HG02610 (cell line): ENCODE measurements at regions not wholly inside any gene's neighbourhood (a gene's known extent, or its start where the extent isn't known, plus 50 kb on each side); places are given as distances from the start of the nearest gene placed in this dataset.
"Not testable (repeated sequence)": the region's sequence is repeated elsewhere in the genome, so short reads cannot be mapped to it uniquely, and the experiment has no call there.

ENCODE experiments used
- ATAC-seq: cut with Tn5 transposase; IDR thresholded peaks from one replicate; pipeline ENCODE4 v1.9.1; 2021; ENCODE audit warnings: mild to moderate bottlenecking, moderate library complexity; ENCODE audit not compliant: unreplicated experiment

GRCh38 chr21:32099812-32100416 is 178.9 kb downstream of the MIS18A start:
- ATAC-seq, result no peak

GRCh38 chr21:32096411-32096810 is 182.4 kb downstream of the MIS18A start:
- no peak for ATAC-seq

- no peak for ATAC-seq
These were observed 184.0 kb downstream of the MIS18A start for GRCh38 chr21:32094804-32095203.

DNA sequence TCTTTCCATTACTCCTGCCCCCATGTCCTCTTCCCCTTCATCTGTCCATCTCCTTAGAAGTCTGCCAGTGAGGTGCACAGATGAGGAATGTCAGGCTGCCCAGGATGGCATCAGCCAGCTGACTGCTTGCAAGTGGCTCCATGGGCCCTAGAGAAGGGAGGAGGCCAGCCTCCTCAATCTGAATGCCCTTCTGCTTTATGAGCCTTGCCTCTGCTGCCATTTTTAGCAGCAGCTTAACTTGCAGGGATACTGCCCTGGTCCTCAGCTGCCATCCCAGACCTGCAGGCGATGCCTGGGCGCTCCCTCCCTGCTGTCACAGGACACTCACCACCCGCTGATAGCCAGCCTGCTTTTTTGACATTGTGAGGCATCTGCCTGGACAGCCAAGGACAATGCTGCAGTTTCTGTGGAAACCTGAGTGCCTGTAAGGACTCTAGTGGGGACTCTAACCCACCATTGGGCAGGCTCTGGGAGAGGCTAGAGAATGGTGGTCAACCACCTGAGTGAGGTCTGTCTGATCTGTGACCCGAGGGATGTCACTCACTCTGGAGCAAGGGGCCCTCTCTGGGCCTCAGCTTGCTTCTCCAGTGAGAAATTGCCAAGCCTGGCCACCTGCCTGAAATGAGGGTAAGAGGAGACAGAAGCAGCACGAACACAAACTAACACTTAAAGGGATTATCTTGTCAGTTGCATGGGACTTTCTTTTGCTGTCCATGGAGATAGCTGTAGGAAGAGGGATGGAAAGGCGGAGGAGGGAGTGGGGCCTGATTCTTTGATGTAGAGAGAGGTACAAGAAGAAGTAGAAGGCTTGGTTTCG is 185.0 kb downstream of the MIS18A start:
- no peak for ATAC-seq

DNA sequence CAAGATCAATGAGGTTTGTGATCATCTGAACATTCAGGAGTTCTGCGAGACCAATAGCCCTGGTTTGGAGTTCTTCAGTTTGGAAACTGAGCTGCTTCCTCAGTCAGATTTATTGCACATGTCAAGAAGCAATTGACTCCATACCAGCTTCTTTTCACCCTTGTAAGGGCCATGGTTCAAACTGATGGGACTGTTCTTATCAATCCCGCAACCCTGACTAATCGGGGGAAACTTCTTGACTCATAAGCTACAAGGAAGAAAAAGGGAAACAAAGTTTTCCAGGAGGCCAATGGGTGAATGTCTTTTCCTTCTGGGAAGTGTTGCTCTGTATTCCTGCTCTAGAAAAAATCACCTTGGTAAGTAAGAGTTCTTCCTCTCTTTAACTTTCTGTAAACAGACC is 187.9 kb downstream of the MIS18A start:
- ATAC-seq, result no peak

- no peak for ATAC-seq
These were observed 189.1 kb downstream of the MIS18A start for GRCh38 chr21:32089766-32090165.

GRCh38 chr21:32088471-32088870 is 190.4 kb downstream of the MIS18A start:
- no peak for ATAC-seq

GRCh38 chr21:32087447-32087846 is 191.4 kb downstream of the MIS18A start:
- no peak for ATAC-seq

DNA sequence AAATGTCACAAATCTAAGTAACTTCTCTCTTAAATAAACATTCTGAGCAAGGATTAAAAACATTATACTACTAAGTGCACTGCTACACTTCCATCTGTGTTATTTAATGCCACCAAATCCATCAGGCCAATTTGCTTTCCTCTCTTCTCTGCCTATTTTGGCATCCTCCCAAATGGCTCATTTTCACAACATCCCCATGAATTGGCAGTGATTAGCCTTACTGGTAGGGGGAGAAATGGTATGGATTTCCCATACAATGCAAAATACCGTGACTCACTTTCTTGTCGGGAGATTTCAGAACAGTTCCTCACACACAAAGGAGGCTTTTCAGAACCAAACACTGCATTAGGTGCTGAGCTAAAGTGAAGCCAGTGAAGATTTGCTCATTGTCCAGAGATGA is 195.7 kb downstream of the MIS18A start:
- ATAC-seq, result no peak

GRCh38 chr21:32082466-32082865 is 196.4 kb downstream of the MIS18A start:
- ATAC-seq, result no peak

- no peak for ATAC-seq
These were observed 200.8 kb downstream of the HUNK start for GRCh38 chr21:32073593-32073992.

GRCh38 chr21:32073190-32073589 is 200.4 kb downstream of the HUNK start:
- ATAC-seq, result no peak

DNA sequence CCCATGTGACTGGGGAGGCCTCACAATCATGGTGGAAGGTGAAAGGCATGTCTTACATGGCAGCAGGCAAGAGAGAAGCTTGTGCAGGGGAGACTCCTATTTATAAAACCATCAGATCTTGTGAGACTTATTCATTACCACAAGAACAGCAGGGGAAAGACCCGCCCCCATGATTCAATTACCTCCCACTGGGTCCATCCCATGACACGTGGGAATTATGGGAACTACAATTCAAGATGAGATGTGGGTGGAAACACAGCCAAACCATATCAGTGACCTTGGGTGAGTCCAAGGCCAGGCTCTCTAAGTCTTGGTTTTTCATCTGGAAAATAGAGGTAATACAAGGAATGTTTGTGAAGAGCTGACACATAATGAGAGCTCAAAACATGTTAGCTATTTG is 198.8 kb downstream of the HUNK start:
- ATAC-seq, result not testable (repeated sequence)

- ATAC-seq, result no peak
These were observed 198.0 kb downstream of the HUNK start for GRCh38 chr21:32070676-32071330.

DNA sequence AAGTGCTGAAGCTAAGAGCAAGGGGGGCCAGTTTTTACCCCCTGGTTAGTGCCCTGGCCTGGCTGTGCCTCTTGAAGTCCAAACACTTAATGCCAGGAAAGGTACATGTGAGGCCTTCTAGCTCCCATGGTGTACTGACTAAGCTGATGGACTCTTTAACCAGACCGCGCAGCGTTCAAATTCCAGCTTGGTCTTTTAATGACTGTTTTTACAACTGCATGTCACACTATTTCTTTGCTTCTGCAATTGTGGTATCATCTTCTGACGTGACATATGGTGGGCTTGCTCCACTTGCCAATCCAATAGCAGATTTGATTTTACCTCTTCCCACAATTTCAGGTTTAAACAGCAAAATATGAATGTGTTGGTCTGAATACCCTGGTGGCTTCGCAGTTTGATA is 197.3 kb downstream of the HUNK start:
- ATAC-seq, result no peak

- ATAC-seq, result no peak
These were observed 192.8 kb downstream of the HUNK start for GRCh38 chr21:32065654-32066053.

- no peak for ATAC-seq
These were observed 191.6 kb downstream of the HUNK start for GRCh38 chr21:32064281-32064910.

DNA sequence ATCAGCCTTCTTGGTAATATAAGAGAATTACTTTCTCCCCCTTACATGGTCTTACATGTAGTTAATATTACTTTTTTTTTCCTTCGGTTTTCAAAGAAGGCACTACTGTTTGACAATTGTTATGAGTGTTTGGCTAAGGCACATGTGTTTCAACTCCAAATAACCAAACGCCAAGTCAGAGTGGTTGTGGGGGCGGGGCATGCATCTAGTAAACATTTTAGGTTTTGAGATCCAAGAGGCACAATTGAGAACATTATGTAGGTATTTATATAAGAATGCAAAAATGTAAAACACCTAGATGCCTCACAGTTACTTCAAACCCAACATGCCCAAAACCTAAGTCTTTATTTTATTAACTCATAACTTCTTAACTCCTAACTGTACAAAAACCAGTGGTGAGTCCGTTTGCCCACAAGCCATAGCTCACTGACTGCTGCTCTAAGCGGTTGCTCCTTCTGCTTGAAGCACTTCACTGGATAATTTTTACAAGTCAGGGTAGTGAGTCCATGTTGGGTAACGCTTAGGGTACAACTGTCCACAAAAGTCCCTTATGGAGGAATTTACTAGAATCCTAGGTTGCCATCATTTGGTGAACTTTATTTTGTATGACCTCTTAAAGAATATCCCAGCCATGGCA is 189.9 kb downstream of the HUNK start:
- no peak for ATAC-seq

- ATAC-seq, result no peak
These were observed 188.9 kb downstream of the HUNK start for GRCh38 chr21:32061729-32062128.

GRCh38 chr21:32056791-32057190 is 184.0 kb downstream of the HUNK start:
- no peak for ATAC-seq

GRCh38 chr21:32055305-32055704 is 182.5 kb downstream of the HUNK start:
- ATAC-seq, result no peak
